GM19043 (cell line): ENCODE measurements at regions not wholly inside any gene's neighbourhood (a gene's known extent, or its start where the extent isn't known, plus 50 kb on each side); places are given as distances from the start of the nearest gene placed in this dataset.
"Not testable (repeated sequence)": the region's sequence is repeated elsewhere in the genome, so short reads cannot be mapped to it uniquely, and the experiment has no call there.

Experiments
- ATAC-seq: cut with Tn5 transposase; IDR thresholded peaks from one replicate; pipeline ENCODE4 v1.9.1; 2021; ENCODE audit warnings: low read depth; ENCODE audit not compliant: unreplicated experiment

- no peak for ATAC-seq
Measured at GRCh38 chr6:167208819-167209576, 51.2 kb upstream of the GPR31 start.

- no peak for ATAC-seq
Measured at GRCh38 chr6:167209577-167209975, 51.8 kb upstream of the GPR31 start.

- no peak for ATAC-seq
Measured at GRCh38 chr6:167210375-167211294, 52.9 kb upstream of the GPR31 start.

GRCh38 chr6:167211295-167211648, 53.5 kb upstream of the GPR31 start:
- no peak for ATAC-seq

GRCh38 chr6:167211881-167212712, 54.3 kb upstream of the GPR31 start:
- ATAC-seq: no peak

- peak; percentile 66 for ATAC-seq
Measured at GRCh38 chr6:167212713-167213005, 54.9 kb upstream of the GPR31 start.

GRCh38 chr6:167214206-167214605, 56.4 kb upstream of the GPR31 start:
- ATAC-seq: no peak

- ATAC-seq: not testable (repeated sequence)
Measured at GRCh38 chr6:167215429-167216250, 57.9 kb upstream of the GPR31 start.

GRCh38 chr6:167216390-167217050, 58.7 kb upstream of the GPR31 start:
- not testable (repeated sequence) for ATAC-seq

- not testable (repeated sequence) for ATAC-seq
Measured at GRCh38 chr6:167217073-167217472, 59.3 kb upstream of the GPR31 start.

GRCh38 chr6:167217951-167218759, 60.4 kb upstream of the GPR31 start:
- not testable (repeated sequence) for ATAC-seq

GRCh38 chr6:167219079-167219478, 61.3 kb upstream of the GPR31 start:
- not testable (repeated sequence) for ATAC-seq

GRCh38 chr6:167219967-167220512, 62.3 kb upstream of the GPR31 start:
- no peak for ATAC-seq

- no peak for ATAC-seq
Measured at GRCh38 chr6:167221400-167222201, 63.8 kb upstream of the GPR31 start.

- not testable (repeated sequence) for ATAC-seq
Measured at GRCh38 chr6:167225566-167226382, 65.3 kb upstream of the UNC93A start.

- no peak for ATAC-seq
Measured at GRCh38 chr6:167226383-167226685, 64.8 kb upstream of the UNC93A start.

- no peak for ATAC-seq
Measured at GRCh38 chr6:167226791-167227190, 64.3 kb upstream of the UNC93A start.
